ENCODE measurements at regions not wholly inside any gene's neighbourhood (a gene's known extent, or its start where the extent isn't known, plus 50 kb on each side); places are given as distances from the start of the nearest gene placed in this dataset.

- H3K9me3 ChIP-seq, result no peaks in the 10 kb centered on the region
- H3K27ac ChIP-seq, result no peak overlapping the region
- DNase-seq (ENCODE audit: extremely low spot score in 2 of 2), result no peak
- no peaks in the 10 kb centered on the region for H3K36me3 ChIP-seq
- no peaks in the 10 kb centered on the region for H3K27me3 ChIP-seq
- TF ChIP-seq POLR2AphosphoS5 (IDR thresholded peaks at IDR 0.05; ENCODE audit: insufficient read depth in 1 of 2, low read depth in 1 of 2) (no peak), CTCF (IDR thresholded peaks at IDR 0.05) (no peak)
- H3K4me1 ChIP-seq, result no peaks in the 10 kb centered on the region
- intact Hi-C loops (cut with DNase I), result no loop called here
- H3K4me3 ChIP-seq, result no peak overlapping the region
Observed at GRCh38 chr18:78086931-78087330, 837.3 kb downstream of the GALR1 start.

GRCh38 chr18:78087338-78087737 lies 837.7 kb downstream of the GALR1 start:
- no peak for DNase-seq (ENCODE audit: extremely low spot score in 2 of 2)
- Histone ChIP-seq H3K36me3 (no peaks in the 10 kb centered on the region), H3K27ac (no peak overlapping the region), H3K4me3 (no peak overlapping the region), H3K27me3 (no peaks in the 10 kb centered on the region), H3K9me3 (no peaks in the 10 kb centered on the region), H3K4me1 (no peaks in the 10 kb centered on the region)
- TF ChIP-seq POLR2AphosphoS5 (IDR thresholded peaks at IDR 0.05; ENCODE audit: insufficient read depth in 1 of 2, low read depth in 1 of 2) (no peak), CTCF (IDR thresholded peaks at IDR 0.05) (no peak), POLR2A (IDR thresholded peaks at IDR 0.05) (no peak)
- intact Hi-C loops (cut with DNase I), result no loop called here

- TF ChIP-seq POLR2A (IDR thresholded peaks at IDR 0.05) (no peak), POLR2AphosphoS5 (IDR thresholded peaks at IDR 0.05; ENCODE audit: insufficient read depth in 1 of 2, low read depth in 1 of 2) (peak in 1 of 2 donors; percentile 54)
- no peak overlapping the region for H3K27ac ChIP-seq
- DNase-seq (ENCODE audit: extremely low spot score in 2 of 2), result no peak
- H3K9me3 ChIP-seq, result no peaks in the 10 kb centered on the region
- no peak overlapping the region for H3K4me3 ChIP-seq
- no peaks in the 10 kb centered on the region for H3K27me3 ChIP-seq
- no peaks in the 10 kb centered on the region for H3K36me3 ChIP-seq
- H3K4me1 ChIP-seq, result no peaks in the 10 kb centered on the region
- intact Hi-C loops (cut with DNase I), result no loop called here
Observed at GRCh38 chr18:78090584-78090983, 840.9 kb downstream of the GALR1 start.

- H3K27ac ChIP-seq, result no peak overlapping the region
- no peak overlapping the region for H3K4me3 ChIP-seq
- TF ChIP-seq POLR2AphosphoS5 (IDR thresholded peaks at IDR 0.05; ENCODE audit: insufficient read depth in 1 of 2, low read depth in 1 of 2) (no peak), CTCF (IDR thresholded peaks at IDR 0.05) (no peak), POLR2A (IDR thresholded peaks at IDR 0.05) (no peak)
- no peak for DNase-seq (ENCODE audit: extremely low spot score in 2 of 2)
- H3K36me3 ChIP-seq, result no peaks in the 10 kb centered on the region
- intact Hi-C loops (cut with DNase I), result no loop called here
- H3K4me1 ChIP-seq, result no peaks in the 10 kb centered on the region
- no peaks in the 10 kb centered on the region for H3K27me3 ChIP-seq
- H3K9me3 ChIP-seq, result no peaks in the 10 kb centered on the region
Observed at GRCh38 chr18:78092901-78093300, 843.3 kb downstream of the GALR1 start.

- Histone ChIP-seq H3K36me3 (no peaks in the 10 kb centered on the region), H3K27ac (no peak overlapping the region), H3K9me3 (no peaks in the 10 kb centered on the region), H3K27me3 (no peaks in the 10 kb centered on the region), H3K4me1 (no peaks in the 10 kb centered on the region), H3K4me3 (no peak overlapping the region)
- intact Hi-C loops (cut with DNase I), result no loop called here
- TF ChIP-seq POLR2AphosphoS5 (IDR thresholded peaks at IDR 0.05; ENCODE audit: insufficient read depth in 1 of 2, low read depth in 1 of 2), result peak in 1 of 2 donors; percentile 21
- no peak for TF ChIP-seq POLR2A (IDR thresholded peaks at IDR 0.05)
- TF ChIP-seq CTCF (IDR thresholded peaks at IDR 0.05), result no peak
- no peak for DNase-seq (ENCODE audit: extremely low spot score in 2 of 2)
Observed at GRCh38 chr18:78099979-78100588, 850.4 kb downstream of the GALR1 start.

All from vagina (tissue), 2 donors.